Fibroblast of the aortic adventitia (primary cell): ENCODE measurements at regions not wholly inside any gene's neighbourhood (a gene's known extent, or its start where the extent isn't known, plus 50 kb on each side); places are given as distances from the start of the nearest gene placed in this dataset.
A peak's percentile ranks its signal among the peaks of the same experiment; 100 is the strongest.

Experiments
- DNase-seq: peaks from one replicate; pipeline ENCODE4 v3.0.0-alpha.2; 2010; ENCODE audit warnings: low read depth
- H3K4me3 ChIP-seq: 2 replicates; pipeline ENCODE4 v1.5.1; 2011; ENCODE audit warnings: low read depth, mild to moderate bottlenecking, control low read depth, low read length, moderate library complexity
- CTCF ChIP-seq: IDR thresholded peaks from 2 replicates; pipeline ENCODE4 v1.5.1; 2011; ENCODE audit warnings: mild to moderate bottlenecking, low read length, control low read depth, inconsistent platforms; ENCODE audit not compliant: insufficient read depth

DNA sequence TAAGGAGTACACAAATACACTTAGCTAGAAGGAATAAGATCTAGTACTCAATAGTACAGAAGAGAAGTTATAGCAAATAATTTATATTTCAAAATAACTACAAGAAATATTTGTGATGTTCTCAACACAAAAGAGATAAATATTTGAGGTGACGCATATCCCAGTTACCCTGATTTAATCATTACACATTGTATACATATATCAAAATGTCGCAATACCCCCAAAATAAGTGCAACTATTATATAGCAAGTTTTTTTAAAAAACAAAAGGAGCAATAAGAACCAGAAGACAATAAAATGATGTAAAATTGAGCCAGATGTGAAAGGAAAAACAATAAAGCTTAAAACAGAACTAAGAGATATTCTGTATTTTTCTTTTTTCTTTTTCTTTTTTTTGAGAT, 59.3 kb upstream of the KIAA1217 start:
- TF ChIP-seq CTCF = no peak
- no peak overlapping the region for H3K4me3 ChIP-seq

DNA sequence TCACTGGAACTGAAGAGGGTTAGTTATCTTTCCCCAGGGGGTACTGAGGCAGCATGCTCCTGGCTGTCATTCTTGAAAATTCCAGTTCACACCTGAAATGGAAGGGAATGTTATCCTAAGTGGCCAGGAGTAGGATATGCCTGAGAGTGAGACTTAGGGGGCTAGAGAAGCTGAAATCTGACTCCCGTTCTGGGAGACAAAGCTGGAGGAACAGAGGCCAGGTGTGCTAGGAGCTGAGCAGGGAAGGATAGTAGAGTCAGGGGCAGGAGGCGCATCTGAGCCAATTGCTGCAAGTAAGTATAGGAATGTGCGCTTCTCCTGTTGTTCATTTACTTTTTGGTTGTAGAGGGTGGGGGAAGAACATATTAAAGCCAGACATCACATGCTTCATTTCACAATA, 58.1 kb upstream of the KIAA1217 start:
- DNase-seq = no peak
- no peak for TF ChIP-seq CTCF
- H3K4me3 ChIP-seq = no peak overlapping the region

More for the DNA sequence above, 59.3 kb upstream of the KIAA1217 start:
- DNase-seq = no peak

DNA sequence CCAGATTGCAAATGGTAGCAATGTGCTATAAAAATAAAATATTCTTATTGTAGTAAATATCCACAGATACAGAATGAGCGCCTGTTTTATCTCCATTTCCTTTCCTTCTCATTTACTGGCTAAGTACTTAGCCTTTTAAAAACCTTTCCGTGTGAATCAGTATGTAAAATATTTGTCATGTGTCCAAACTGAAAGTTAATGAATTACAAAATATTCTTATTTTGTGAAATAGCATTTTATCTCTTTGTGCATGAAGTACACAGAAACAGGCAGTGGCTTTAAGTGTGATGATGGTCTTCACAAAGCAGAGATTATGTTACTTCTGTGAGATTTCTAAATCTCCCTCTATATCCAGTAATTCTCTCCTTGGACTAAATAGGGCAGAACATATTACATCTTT, 56.7 kb upstream of the KIAA1217 start:
- TF ChIP-seq CTCF = no peak
- no peak overlapping the region for H3K4me3 ChIP-seq
- DNase-seq = no peak

- DNase-seq = no peak
- H3K4me3 ChIP-seq = no peak overlapping the region
- no peak for TF ChIP-seq CTCF
Observed at GRCh38 chr10:24153031-24153430, 55.9 kb upstream of the KIAA1217 start.

- TF ChIP-seq CTCF = no peak
- DNase-seq = no peak
- no peak overlapping the region for H3K4me3 ChIP-seq
Observed at GRCh38 chr10:24153537-24153936, 55.4 kb upstream of the KIAA1217 start.

GRCh38 chr10:24156686-24157085, 52.3 kb upstream of the KIAA1217 start:
- DNase-seq = peak; percentile 13
- no peak for TF ChIP-seq CTCF
- H3K4me3 ChIP-seq = no peak overlapping the region

DNA sequence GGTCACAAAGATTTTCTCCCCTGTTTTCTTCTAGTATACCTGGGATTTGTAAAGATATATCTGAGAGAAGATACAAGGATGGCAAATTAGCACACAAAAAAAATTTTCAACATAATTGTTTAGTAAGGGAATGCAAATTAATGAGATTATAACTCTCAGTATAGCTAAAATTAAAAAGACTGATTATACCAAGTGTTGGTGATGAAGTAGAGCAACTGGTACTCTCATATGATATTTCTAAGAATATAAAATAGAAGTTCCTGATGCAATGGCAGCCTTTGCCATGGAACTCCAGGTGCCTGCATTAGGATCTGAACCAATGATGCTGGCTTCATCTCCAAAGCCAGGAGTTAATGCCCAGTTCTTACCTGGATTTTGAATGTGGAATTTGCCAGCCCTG, 51.4 kb upstream of the KIAA1217 start:
- DNase-seq = no peak
- TF ChIP-seq CTCF = no peak
- no peak overlapping the region for H3K4me3 ChIP-seq
